Choroid plexus epithelial cell (primary cell): ENCODE measurements at regions not wholly inside any gene's neighbourhood (a gene's known extent, or its start where the extent isn't known, plus 50 kb on each side); places are given as distances from the start of the nearest gene placed in this dataset.

Source experiments
- DNase-seq: peaks from one replicate; pipeline ENCODE4 v3.0.0-alpha.2; 2010; ENCODE audit warnings: low read depth
- H3K4me3 ChIP-seq: 2 replicates; pipeline ENCODE4 v1.5.1; 2011; ENCODE audit warnings: low read depth, mild to moderate bottlenecking, control low read depth, low read length, moderate library complexity
- TF ChIP-seq, protein P1 (sequence below): conservative IDR thresholded peaks from 2 replicates; pipeline ENCODE4 v1.5.1; 2011; ENCODE audit warnings: low read depth, mild to moderate bottlenecking, control low read depth, inconsistent platforms, low read length, moderate library complexity

DNA sequence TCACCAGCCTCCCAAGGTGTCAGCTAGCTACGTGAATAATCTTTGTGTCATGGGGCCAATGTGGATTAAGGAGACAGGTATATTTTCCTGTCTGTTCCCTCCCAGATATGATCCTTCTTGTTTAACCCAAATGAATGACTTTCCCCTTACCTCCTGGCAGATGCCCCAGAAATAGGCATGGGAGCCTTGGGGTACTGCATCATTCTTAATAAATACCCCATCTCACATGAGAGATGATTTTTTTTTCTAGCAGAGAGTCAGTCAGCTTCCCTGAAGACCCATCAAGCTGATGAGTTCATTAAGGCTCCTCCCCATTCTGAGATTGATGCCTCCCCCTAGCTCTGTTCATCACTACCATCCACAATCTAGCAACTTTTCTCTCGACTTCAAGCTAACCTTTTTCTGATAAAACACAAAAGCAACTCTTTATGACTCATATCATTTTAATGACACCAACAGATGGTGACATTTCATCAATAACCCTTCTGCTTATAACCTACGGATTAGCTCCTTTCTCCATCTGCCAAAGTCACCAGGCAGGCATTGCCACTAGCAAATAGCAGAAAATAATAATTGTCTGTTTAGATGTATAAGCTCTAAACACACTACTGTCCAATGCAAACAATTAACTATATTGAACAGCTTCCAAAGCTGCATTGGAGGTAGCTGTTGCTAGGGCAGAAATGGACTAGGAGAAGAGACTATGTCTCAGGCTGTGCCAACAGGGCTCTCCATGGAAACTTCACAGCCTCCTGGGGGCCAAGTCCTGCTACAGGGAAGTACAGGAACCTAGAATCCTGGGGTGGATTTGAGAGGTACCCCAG is 143.7 kb downstream of the ACER2 start:
- no peak for DNase-seq
- H3K4me3 ChIP-seq, result no peak overlapping the region
- TF ChIP-seq, protein P1, sequence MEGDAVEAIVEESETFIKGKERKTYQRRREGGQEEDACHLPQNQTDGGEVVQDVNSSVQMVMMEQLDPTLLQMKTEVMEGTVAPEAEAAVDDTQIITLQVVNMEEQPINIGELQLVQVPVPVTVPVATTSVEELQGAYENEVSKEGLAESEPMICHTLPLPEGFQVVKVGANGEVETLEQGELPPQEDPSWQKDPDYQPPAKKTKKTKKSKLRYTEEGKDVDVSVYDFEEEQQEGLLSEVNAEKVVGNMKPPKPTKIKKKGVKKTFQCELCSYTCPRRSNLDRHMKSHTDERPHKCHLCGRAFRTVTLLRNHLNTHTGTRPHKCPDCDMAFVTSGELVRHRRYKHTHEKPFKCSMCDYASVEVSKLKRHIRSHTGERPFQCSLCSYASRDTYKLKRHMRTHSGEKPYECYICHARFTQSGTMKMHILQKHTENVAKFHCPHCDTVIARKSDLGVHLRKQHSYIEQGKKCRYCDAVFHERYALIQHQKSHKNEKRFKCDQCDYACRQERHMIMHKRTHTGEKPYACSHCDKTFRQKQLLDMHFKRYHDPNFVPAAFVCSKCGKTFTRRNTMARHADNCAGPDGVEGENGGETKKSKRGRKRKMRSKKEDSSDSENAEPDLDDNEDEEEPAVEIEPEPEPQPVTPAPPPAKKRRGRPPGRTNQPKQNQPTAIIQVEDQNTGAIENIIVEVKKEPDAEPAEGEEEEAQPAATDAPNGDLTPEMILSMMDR, result no peak

DNA sequence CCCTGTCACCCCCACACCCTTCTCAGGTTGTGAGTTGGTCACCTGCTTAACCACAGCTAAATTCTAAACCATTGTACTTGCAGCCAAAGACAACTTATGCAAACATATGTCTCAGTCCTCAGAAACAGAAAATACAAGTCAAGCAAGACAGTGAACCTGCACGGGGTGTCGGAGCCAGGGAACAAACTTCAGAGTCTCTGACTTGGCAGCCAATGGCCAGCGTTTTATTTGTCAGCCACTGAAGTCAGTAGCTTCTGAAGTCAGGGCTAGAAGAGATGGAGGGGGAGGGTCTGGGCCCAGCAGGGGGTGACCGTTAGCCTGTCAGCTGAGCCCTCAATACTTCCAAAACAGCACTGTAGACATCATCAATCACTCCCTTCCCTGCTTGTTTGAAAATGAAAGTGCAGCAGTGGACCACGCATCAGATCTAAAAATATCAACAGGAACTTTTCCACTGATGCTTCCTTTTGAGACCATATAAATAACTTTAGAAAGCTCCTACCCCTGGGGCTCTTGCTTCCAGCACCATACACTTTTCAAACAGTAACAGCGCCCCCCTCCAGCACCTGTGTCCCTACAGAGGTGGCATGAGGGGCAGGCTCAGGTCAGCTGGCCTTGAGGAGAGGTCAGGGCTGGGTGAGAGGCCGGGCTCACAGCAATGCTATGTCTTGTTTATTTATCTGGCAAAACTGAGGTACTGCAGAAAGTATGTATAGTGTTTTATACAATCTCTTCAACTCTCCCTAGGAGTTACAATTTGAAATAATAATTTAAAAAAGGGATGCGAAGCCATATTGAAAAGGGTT is 142.5 kb downstream of the ACER2 start:
- TF ChIP-seq, protein P1, result no peak
- DNase-seq, result no peak
- no peak overlapping the region for H3K4me3 ChIP-seq

DNA sequence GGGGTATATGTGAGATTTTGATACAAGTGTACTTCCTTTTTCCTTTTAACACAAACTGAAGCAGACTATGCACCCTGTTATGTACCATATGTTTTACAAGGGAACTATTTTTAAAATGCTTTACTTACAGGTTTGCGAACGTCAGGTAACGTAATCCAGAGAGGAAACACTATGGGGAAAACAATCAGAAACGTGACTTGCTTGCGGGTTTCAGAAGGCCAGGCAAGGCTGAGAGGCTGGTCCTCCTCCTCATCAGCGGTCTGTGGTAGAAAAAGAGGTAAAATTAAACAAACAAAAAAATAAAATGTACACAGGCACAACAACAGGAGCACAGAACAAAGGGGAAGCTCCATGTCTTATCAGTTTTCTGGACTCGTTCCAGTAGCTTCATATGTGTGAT is 141.2 kb downstream of the ACER2 start:
- TF ChIP-seq, protein P1, result no peak
- DNase-seq, result no peak
- H3K4me3 ChIP-seq, result no peak overlapping the region

DNA sequence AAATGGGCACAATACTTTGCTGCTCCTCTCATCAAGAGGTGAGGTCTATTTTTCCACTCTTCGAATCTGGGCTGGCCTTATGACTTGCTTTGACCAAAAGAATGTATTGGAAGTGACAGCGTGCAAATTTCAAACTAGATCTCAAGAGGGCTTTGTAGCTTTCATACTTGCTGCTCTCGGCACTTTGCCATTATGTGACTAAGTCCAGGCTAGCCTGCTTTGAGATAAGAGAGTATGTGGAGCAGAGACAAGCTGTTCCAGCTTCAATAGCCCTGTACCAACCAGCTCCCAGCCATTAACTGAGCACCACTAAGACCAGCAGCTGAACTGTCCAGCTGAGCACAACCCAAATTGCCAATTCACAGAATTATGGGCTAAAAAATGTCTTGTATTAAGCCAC is 124.6 kb downstream of the ACER2 start:
- peak; percentile 24 for DNase-seq
- TF ChIP-seq, protein P1, result no peak
- no peak overlapping the region for H3K4me3 ChIP-seq

DNA sequence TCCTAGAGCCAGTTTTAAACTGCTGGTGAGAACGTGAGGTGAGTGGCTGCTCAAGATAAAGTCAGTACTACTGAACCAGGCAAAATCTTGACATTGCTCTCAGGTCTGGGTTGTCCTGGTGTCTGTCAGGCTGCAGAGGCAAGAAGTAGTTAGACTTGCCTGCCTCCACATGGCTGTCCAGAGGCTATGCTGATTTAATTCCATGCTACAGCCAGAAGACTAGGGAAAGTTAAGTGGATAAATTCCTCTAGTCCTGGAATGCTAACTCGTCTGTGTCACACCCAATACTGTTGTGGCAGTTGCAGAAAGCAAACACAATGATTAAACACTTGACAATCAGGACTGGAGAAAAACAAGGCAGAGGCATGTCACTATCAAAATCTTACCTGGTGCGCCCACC is 118.9 kb downstream of the ACER2 start:
- no peak overlapping the region for H3K4me3 ChIP-seq
- no peak for DNase-seq
- TF ChIP-seq, protein P1, result no peak

DNA sequence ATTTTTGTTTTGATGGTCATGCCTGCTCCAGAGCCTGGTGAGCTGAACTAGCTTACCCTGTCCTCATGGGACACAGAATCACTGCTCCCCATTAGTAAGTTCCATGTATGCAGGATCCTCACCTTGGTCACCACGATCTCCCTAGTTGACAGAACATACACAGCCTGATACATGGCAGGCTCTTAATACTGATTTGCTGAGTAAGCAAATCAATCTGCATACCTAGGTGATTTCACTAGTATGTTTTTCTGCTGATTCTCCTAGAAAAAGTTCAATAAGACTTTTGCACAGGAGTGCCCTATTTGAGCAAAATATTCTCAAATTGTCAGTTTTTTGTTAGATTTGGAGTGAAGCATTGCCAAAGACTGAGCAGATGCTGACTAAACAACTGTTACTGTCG is 113.7 kb downstream of the ACER2 start:
- no peak overlapping the region for H3K4me3 ChIP-seq
- TF ChIP-seq, protein P1, result no peak
- DNase-seq, result no peak
